ENCODE measurements at regions not wholly inside any gene's neighbourhood (a gene's known extent, or its start where the extent isn't known, plus 50 kb on each side); places are given as distances from the start of the nearest gene placed in this dataset.
"Not testable (repeated sequence)": the region's sequence is repeated elsewhere in the genome, so short reads cannot be mapped to it uniquely, and the experiment has no call there.

- TF ChIP-seq TAF1 (IDR thresholded peaks at IDR 0.05; ENCODE audit: low read depth, low read length) (no peak), POU2F2 (IDR thresholded peaks at IDR 0.05; ENCODE audit: low read depth, low read length) (no peak), PAX5 (IDR thresholded peaks at IDR 0.05; ENCODE audit: insufficient read depth, low read length, severe bottlenecking) (no peak), POLR2AphosphoS5 (IDR thresholded peaks at IDR 0.05; ENCODE audit: low read depth, low read length) (no peak), POLR2A (IDR thresholded peaks at IDR 0.05; ENCODE audit: low read depth, low read length) (no peak), SPI1 (IDR thresholded peaks at IDR 0.05; ENCODE audit: low read depth, low read length) (no peak)
- no peak for DNase-seq (ENCODE audit: insufficient read length, low spot score)
- no peak for FAIRE-seq
These were observed 341.2 kb upstream of the MGAT4C start for GRCh38 chr12:86597431-86597830.

- DNase-seq (ENCODE audit: insufficient read length, low spot score) (no peak), FAIRE-seq (no peak)
- TF ChIP-seq POU2F2 (IDR thresholded peaks at IDR 0.05; ENCODE audit: low read depth, low read length) = no peak
- TF ChIP-seq POLR2A (IDR thresholded peaks at IDR 0.05; ENCODE audit: low read depth, low read length) = no peak
- TF ChIP-seq PAX5 (IDR thresholded peaks at IDR 0.05; ENCODE audit: insufficient read depth, low read length, severe bottlenecking) = no peak
- no peak for TF ChIP-seq SPI1 (IDR thresholded peaks at IDR 0.05; ENCODE audit: low read depth, low read length)
- no peak for TF ChIP-seq TAF1 (IDR thresholded peaks at IDR 0.05; ENCODE audit: low read depth, low read length)
- no peak for TF ChIP-seq POLR2AphosphoS5 (IDR thresholded peaks at IDR 0.05; ENCODE audit: low read depth, low read length)
These were observed 334.1 kb upstream of the MGAT4C start for GRCh38 chr12:86590296-86590695.

- DNase-seq (ENCODE audit: insufficient read length, low spot score) (no peak), FAIRE-seq (no peak)
- no peak for TF ChIP-seq POU2F2 (IDR thresholded peaks at IDR 0.05; ENCODE audit: low read depth, low read length)
- no peak for TF ChIP-seq SPI1 (IDR thresholded peaks at IDR 0.05; ENCODE audit: low read depth, low read length)
- TF ChIP-seq POLR2AphosphoS5 (IDR thresholded peaks at IDR 0.05; ENCODE audit: low read depth, low read length) = no peak
- TF ChIP-seq TAF1 (IDR thresholded peaks at IDR 0.05; ENCODE audit: low read depth, low read length) = no peak
- TF ChIP-seq POLR2A (IDR thresholded peaks at IDR 0.05; ENCODE audit: low read depth, low read length) = no peak
- TF ChIP-seq PAX5 (IDR thresholded peaks at IDR 0.05; ENCODE audit: insufficient read depth, low read length, severe bottlenecking) = no peak
These were observed 318.0 kb upstream of the MGAT4C start for GRCh38 chr12:86574143-86574542.

GRCh38 chr12:86572455-86572854, 316.3 kb upstream of the MGAT4C start:
- TF ChIP-seq POU2F2 (IDR thresholded peaks at IDR 0.05; ENCODE audit: low read depth, low read length) (no peak), PAX5 (IDR thresholded peaks at IDR 0.05; ENCODE audit: insufficient read depth, low read length, severe bottlenecking) (no peak), POLR2AphosphoS5 (IDR thresholded peaks at IDR 0.05; ENCODE audit: low read depth, low read length) (no peak), TAF1 (IDR thresholded peaks at IDR 0.05; ENCODE audit: low read depth, low read length) (no peak), SPI1 (IDR thresholded peaks at IDR 0.05; ENCODE audit: low read depth, low read length) (no peak)
- FAIRE-seq = no peak
- no peak for DNase-seq (ENCODE audit: insufficient read length, low spot score)

DNA sequence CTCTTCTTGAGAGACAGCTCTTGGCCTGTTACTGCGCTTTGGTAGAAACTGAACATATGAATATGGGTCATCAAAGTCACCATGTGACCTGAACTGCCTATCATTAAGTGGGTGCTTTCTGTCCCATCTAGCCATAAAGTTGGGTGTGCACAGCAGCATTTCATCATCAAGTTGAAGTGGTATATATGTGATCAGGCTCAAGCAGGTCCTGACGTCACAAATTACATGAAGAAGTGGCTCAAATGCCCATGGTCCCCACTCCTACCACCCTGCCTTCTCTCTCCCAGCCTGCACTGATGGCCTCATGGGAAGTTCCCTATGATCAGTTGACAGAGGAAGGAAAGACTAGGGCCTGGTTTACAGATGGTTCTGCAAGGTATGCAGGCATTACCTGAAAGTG, 308.8 kb upstream of the MGAT4C start:
- no peak for FAIRE-seq
- TF ChIP-seq POLR2A (IDR thresholded peaks at IDR 0.05; ENCODE audit: low read depth, low read length) (no peak), SPI1 (IDR thresholded peaks at IDR 0.05; ENCODE audit: low read depth, low read length) (no peak), POU2F2 (IDR thresholded peaks at IDR 0.05; ENCODE audit: low read depth, low read length) (no peak), POLR2AphosphoS5 (IDR thresholded peaks at IDR 0.05; ENCODE audit: low read depth, low read length) (no peak), PAX5 (IDR thresholded peaks at IDR 0.05; ENCODE audit: insufficient read depth, low read length, severe bottlenecking) (no peak)
- no peak for DNase-seq (ENCODE audit: insufficient read length, low spot score)

GRCh38 chr12:86555491-86555890, 299.3 kb upstream of the MGAT4C start:
- DNase-seq (ENCODE audit: insufficient read length, low spot score); FAIRE-seq: not testable (repeated sequence)

GRCh38 chr12:86551146-86551571, 295.0 kb upstream of the MGAT4C start:
- FAIRE-seq (no peak), DNase-seq (ENCODE audit: insufficient read length, low spot score) (no peak)
- TF ChIP-seq POU2F2 (IDR thresholded peaks at IDR 0.05; ENCODE audit: low read depth, low read length) (no peak), POLR2AphosphoS5 (IDR thresholded peaks at IDR 0.05; ENCODE audit: low read depth, low read length) (no peak), PAX5 (IDR thresholded peaks at IDR 0.05; ENCODE audit: insufficient read depth, low read length, severe bottlenecking) (no peak), POLR2A (IDR thresholded peaks at IDR 0.05; ENCODE audit: low read depth, low read length) (no peak), SPI1 (IDR thresholded peaks at IDR 0.05; ENCODE audit: low read depth, low read length) (no peak), TAF1 (IDR thresholded peaks at IDR 0.05; ENCODE audit: low read depth, low read length) (no peak)

GRCh38 chr12:86550218-86551145, 294.3 kb upstream of the MGAT4C start:
- DNase-seq (ENCODE audit: insufficient read length, low spot score) = no peak
- TF ChIP-seq POLR2A (IDR thresholded peaks at IDR 0.05; ENCODE audit: low read depth, low read length) (no peak), SPI1 (IDR thresholded peaks at IDR 0.05; ENCODE audit: low read depth, low read length) (no peak), PAX5 (IDR thresholded peaks at IDR 0.05; ENCODE audit: insufficient read depth, low read length, severe bottlenecking) (no peak)
- FAIRE-seq = no peak

GRCh38 chr12:86543716-86544115, 287.5 kb upstream of the MGAT4C start:
- FAIRE-seq (no peak), DNase-seq (ENCODE audit: insufficient read length, low spot score) (no peak)
- TF ChIP-seq POLR2A (IDR thresholded peaks at IDR 0.05; ENCODE audit: low read depth, low read length) = no peak
- TF ChIP-seq POU2F2 (IDR thresholded peaks at IDR 0.05; ENCODE audit: low read depth, low read length) = no peak
- TF ChIP-seq PAX5 (IDR thresholded peaks at IDR 0.05; ENCODE audit: insufficient read depth, low read length, severe bottlenecking) = no peak
- no peak for TF ChIP-seq POLR2AphosphoS5 (IDR thresholded peaks at IDR 0.05; ENCODE audit: low read depth, low read length)
- TF ChIP-seq SPI1 (IDR thresholded peaks at IDR 0.05; ENCODE audit: low read depth, low read length) = no peak
- no peak for TF ChIP-seq TAF1 (IDR thresholded peaks at IDR 0.05; ENCODE audit: low read depth, low read length)

All from GM12891 (cell line).